HG03378 (cell line): ENCODE measurements at regions not wholly inside any gene's neighbourhood (a gene's known extent, or its start where the extent isn't known, plus 50 kb on each side); places are given as distances from the start of the nearest gene placed in this dataset.

Source experiments
- ATAC-seq: cut with Tn5 transposase; IDR thresholded peaks from one replicate; pipeline ENCODE4 v1.9.1; 2021; ENCODE audit warnings: mild to moderate bottlenecking, moderate library complexity; ENCODE audit not compliant: unreplicated experiment

DNA sequence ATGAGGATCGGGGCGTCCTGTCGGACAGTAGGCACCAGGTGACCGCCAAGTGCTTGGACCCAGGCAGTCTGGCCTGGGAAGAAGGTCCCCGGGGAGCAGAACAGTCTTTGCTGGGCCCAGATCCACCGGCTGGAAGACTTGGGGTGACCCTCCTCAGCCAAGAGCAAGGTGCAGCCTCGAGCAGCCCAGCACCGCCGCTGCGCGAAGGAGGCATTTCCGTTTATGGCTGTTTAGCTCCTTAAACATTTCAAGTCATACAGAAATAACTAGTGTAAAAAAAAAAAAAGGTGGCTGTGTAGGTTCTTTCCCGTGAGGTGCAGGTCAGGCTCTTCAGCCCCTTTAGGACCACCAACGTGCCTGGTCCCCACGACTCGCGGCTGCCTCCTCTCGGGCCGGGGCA lies 370.2 kb downstream of the CMPK2 start:
- no peak for ATAC-seq

DNA sequence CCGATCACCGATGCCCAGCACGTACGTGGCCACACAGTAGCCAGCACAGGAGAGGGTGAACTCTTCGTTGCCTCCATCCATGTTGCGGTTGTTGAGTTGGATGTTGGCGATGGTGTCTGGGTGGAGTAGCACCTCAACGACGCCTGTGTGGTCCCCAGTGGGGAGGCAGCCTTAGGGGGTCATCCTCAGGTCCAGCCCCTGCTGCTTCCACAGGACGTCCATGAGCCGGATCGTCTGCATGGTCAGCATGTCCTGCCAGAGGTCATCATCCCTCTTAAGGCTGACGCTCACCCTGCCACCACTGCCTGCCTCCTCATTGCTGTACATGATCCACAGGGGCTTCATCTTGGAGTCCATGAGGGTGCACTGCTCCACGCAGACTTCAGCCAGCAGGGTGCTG lies 369.3 kb downstream of the CMPK2 start:
- no peak for ATAC-seq

DNA sequence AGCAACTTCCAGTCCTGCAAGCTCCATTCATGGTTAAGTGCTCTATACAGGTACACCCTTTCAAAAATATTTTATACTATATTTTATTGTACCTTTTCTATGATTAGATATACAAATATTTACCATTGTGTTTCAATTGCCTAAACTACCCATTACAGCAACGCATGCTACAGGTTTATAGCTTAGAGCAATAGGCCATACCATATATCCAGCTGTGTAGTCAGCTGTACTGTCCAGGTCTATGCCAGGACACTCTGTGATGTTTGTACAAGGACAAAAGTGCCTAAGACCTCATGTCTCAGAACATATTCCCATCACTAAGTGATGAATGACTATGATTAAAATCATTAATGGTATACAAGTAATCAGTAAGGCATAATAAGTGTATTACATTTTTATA lies 368.7 kb downstream of the CMPK2 start:
- no peak for ATAC-seq

DNA sequence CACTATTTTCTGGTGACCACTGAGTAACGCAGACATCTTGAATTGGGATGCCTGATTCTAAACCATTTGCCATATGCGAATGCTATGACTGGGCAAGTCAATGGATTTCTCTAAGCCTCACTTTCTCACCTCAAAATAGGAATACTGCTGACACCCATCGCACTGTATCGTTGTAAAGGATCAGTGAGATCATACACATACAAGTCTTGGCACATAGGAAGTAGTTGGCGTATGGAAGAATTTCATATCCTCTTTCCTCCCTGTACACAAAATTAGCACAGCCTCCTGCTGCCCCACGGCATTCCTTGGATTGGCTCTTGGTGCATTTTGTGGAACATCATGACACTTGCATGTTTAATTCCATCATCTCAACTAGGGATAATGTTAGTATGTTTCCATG lies 366.9 kb downstream of the CMPK2 start:
- no peak for ATAC-seq

DNA sequence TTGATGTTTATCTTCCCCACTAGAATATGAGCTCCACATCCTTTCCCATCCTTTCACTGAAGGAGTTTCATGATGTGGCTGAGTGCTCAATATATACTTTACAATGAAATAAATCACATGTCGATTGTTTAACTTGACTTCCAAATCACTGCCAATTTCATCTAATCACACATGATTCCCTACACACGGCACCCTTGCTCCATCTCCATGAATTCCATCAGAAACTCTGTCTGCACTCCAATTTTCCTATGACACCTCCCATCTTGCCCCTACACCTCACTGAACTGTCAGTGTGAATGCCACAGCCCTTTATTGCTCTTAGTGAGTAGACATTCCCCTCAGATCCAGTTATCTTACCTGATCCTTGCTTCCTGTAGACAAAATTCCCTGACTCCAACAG lies 366.0 kb downstream of the CMPK2 start:
- ATAC-seq: no peak

DNA sequence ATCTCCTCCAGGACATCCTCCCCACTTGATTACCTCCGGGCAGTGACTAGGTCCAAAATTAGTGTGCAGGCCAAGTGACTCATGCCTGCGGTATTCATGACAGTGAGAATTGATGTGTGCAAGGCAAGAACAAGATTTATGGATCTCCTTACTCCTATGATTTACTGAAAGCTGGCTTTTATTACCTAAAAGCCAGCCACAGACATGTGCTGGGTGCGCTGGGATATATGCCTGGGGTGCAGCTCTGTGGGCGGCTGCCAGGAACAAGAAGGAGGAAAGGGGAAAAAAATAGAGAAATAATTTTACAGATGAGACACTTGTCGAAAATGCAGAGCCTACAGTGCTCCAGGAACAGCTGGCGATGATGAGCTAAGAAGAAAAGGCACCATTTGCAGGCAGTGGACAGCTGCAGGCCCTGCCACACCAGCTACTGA lies 359.3 kb downstream of the CMPK2 start:
- no peak for ATAC-seq

DNA sequence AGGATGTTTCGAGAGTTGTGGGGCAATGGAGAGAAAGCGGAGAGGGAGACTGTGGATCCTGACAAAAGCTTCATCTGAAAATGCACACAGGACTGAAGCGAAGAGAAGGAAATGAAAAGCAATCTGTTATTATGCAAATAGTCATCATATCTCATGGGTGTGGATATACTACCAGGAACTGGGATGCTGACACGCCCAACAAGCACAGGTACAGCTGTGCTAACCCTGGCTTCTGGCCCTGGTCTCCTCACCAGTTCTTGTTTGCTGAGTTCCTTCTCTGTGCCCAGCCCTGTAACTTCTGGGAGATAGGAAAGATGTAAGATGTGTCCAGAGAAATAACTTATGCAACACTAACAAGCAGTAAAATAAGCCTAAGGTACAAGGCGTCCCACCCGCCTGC lies 358.8 kb downstream of the CMPK2 start:
- ATAC-seq: no peak

DNA sequence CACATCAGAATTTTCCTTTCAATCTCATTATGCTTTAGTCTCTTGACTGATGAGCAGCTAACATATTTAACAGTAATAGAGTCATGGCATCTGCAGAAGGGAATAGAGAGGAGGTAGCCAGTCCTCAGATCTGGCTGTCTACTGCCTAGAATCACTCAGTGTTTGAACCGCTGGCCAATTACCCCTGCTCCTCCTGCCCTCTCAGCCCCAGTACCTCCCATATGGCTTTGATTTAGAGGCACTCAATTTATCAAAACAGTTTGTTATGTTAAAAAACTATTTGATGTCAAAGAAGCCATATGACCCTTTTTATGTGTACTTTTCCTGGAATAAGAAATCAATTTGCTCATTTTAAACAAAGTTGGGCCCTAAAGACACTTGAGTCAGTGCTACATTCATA lies 355.2 kb downstream of the CMPK2 start:
- ATAC-seq: no peak

DNA sequence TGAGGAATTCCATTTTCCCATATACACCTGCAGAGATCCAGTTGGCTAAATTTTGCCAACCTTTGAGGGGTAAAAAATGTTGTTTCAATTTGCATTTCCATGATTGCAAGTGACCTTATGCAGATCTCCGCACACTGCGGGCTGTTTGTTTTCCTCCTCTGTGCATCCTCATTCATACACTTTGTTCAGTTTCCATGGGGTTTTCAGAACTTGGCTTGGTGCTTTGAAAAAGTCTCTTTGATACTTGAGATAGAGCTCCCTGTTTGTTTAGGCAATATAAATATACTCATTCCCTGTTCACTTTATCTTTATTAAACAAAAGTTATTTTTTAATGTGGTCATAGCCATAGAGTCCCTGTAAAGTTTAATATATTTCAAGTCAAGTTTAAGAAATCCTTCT lies 353.1 kb downstream of the CMPK2 start:
- ATAC-seq: no peak

DNA sequence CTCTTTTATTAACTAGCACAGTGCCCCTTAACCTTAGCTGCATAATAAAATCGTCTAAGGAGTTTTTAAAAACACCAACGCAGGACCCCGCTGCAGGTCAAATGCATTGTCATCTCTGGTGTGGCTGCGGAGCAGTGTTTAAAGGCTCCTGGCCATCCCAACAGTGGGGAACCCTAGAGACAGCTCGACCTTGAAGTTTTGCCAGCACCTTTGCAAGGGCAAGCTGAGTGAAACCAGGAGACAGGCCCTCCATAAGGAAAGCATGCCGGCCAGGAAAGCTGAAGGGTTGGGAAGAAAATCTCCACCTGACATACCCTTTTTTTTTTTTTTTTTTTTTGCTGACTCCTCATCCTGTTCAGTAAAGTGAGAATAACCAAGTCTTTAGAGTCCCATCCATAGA lies 349.0 kb downstream of the CMPK2 start:
- ATAC-seq: no peak

DNA sequence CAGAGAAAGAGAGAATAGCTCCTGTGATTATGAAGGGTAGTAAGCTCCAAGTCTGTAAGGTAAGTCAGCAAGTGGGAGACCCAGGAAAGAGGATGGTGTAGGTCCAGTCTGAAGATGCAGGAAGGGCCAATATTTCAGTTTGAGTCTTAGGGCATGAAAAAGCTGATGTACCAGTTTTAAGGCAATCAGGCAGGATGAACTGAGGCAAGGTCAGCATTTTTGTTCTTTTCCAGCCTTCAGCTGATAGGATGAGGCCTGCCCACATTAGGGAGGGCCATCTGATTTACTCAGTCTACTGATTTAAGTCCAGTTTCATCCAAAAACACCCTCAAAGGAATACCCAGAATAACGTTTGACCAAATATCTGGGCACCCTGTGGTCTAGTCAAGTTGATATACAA lies 347.3 kb downstream of the CMPK2 start:
- no peak for ATAC-seq

DNA sequence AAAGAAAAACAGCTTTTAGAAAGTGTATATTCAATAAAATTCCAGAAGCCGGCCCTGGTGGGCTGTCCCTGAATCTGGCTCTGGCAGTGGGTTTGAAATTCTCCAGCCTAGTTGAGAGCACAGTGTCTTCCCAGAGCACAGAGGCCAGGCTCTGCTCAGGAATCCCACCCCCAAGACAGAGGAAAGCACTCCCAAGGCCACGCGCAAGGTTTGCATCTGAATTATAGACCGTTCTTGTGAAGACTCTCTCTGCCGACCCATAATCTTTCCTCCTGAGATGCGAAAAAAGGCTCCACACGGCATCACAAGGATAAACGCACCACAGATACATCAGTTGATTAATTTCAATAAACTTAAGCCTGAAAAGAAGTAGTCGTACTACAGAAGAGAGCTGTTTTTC lies 342.2 kb downstream of the CMPK2 start:
- no peak for ATAC-seq

DNA sequence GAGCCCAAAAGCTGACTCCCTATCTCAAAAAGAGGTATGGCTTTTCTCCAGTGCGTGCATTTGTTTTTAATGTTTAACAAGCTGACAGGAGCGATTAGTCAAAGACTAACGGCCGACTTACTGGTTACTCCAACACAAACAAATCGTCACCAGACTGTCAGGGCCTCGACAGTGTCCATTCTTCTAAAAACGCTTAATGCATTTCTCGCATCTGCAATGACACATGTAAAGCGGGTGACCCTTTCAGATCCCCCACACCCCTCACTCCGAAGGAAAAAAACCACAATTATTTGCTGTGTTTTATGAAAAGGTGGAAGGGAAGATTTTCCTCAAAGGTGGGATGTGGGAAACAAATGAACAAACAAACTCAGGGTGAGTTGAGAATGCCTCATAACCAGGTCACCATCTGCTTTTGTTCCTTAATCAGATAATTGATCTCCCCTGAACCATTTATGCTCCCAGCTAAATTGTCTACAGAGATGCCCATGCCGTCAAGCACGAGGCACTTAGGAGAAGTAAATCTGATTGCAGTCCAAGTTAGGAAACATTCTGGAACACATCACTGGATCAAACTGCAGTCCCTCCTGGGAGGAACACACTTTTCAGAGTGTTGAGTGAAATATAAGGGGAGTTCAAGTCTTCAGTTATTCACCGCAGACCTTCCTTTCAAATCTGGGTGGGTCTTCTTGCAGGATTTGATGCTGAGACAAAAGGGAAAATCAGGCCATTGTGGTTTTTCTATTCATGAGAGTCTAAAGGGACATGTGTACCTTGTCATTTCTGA lies 340.8 kb downstream of the CMPK2 start:
- ATAC-seq: no peak

DNA sequence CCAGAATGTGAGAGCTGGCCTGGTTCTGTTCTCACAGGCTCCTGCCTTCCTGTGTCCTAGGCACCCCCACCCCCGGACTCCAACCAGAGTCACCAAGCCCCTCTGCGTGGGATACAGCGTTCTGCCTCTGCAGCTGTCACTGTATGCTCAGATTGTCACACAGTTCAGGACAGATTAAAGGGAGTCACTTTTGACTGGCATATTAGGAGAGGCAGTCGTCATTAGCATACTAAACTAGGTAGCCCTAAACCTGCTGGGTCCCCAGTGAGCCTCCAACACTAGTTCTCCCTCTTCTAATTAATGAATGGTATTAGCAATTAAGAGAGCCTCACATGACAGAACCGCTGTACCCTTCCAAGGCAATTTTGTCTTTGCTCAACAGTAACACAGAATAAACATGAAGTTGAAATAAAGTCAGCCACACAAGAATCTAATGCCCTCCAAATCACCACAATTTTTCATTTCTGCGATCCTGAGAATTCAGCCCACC lies 340.2 kb downstream of the CMPK2 start:
- no peak for ATAC-seq

DNA sequence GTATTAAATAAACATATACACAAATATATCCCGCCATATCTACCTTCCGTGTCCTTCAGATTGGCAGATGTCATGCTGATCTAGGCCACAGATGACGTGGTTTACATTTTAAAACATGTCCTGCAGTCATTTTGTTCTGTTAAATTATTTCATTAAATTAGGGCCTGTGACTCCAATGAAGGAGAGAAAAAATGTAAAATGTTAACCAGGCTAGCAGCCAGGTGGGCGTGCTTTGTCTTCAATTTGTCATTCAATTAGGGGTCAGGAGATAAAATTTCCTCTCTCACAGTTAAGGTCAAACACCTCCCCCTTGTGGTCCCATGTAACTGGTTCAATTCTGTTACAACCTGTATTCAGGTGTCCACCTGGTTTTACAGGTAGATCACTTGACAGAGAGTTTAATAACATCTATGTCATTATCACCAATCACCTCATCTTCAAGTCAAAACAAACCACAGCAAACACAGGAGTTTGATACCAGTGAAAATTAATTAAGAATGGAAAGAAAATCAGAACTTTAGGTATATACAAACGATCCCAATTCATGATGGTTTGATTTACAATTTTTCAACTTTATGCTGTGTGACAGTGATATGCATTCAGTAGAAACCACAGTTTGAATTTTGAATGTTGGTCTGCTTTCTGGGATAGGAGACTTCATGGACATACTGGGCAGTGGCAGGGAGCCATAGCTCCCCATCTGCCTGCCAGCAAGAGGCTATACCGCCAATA lies 339.4 kb downstream of the CMPK2 start:
- ATAC-seq: no peak

DNA sequence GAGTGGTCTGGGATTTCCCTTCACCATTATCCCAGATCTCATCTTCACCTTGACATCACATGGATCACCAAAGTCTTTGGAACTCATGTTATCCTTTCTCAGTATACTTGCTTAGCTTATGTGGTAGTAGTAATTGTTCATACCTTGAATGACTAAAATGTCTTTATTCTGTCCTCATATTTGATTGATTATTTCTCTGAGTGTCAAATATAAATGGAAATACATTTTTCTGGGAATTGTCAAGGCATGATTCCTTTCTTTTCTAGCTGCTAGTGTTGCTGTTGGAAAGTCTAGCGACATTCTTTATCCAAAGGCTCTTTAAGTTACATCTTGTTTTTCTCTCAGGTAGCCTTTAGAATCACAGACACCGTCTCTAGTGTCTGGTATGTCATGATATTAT lies 334.4 kb downstream of the CMPK2 start:
- ATAC-seq: no peak

DNA sequence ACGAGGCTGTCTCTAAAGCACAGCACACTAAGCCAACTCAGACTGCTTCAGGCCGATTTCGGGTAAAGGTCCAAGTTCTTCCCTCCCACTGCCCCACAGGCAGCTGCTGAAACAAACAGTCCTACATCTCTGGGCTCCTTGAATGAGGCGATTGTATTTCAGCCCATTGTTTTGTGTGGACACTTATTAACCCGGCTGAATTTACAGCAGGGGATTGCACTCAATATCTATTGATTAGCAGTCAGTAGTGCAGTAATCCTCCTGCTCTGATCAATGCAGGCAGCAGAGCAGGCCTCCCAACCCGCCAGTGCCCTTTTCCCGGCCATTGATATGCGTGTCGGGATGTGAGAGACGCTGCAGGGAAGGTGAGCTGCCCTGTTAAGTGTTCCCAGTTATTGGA lies 330.1 kb downstream of the CMPK2 start:
- no peak for ATAC-seq

DNA sequence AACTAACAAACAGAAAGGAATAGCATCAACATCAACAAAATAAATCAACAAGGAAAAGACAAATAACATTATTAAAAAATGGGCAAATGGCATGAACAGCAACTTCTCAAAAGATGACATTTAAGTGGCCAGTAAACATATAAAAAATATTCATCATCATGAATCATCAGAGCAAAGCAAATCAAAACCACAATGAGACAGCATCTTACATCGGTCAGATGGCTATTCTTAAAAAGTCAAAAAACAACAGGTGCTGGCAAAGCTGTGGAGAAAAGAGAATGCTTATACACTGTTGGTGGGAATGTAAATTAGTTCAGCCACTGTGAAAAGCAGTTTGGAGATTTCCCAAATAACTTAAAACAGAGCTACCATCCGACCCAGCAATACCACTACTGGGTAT lies 327.1 kb downstream of the CMPK2 start:
- no peak for ATAC-seq

DNA sequence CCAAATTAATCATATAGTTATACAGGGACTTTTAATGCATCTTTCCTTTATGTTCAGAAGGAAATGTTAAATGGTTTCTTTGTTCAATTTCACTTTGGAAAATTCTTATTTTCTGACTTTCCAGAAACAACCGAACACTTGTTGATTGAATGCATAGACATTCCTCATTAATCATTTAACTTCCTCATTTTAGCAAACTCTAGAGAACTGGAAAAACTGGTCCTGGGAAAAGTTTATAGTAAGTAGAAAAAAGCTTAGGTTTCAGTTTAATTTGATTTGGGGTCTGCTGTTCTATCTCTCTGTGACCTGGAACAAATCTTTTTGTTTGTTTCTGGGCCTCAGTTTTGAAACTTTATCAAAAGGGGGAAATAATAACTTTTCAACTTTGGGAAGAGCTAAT lies 320.4 kb downstream of the CMPK2 start:
- no peak for ATAC-seq

DNA sequence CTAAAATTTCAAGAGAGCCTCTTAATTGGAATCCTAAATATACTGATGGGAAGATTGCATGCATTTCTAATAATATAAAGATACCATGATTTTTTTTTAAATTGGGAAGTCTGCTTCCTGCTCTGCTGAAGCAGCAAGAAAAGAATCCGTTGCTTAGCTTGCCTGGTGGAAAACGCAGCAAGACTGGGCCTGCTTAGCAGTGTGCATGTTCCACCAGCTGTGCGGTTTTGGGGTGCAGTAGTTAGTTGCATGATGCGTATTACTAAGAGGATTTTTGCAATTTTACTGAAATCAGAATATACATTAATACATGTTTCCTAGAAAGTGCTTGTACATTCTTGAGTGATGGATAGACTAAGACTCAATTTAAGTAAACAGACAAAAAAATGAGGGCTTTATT lies 319.9 kb downstream of the CMPK2 start:
- no peak for ATAC-seq

DNA sequence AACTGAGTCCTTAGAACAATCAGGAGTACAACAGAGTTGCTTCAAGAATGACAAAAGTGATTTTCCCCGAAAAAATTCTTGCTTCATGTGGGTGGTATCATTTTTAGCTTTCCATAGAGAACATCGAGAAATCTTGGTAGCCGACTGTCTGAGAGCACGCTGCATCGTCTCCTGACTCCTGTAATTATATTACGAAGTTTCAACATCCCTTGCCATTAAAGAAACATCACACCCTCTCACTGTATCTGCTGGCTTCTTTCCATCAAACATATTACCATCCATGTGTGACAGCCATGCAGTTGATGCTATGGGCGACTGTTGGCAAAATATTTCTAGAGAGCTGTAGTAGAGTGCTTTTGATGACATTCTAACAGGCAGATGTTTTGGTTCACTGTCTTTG lies 311.2 kb downstream of the CMPK2 start:
- no peak for ATAC-seq

DNA sequence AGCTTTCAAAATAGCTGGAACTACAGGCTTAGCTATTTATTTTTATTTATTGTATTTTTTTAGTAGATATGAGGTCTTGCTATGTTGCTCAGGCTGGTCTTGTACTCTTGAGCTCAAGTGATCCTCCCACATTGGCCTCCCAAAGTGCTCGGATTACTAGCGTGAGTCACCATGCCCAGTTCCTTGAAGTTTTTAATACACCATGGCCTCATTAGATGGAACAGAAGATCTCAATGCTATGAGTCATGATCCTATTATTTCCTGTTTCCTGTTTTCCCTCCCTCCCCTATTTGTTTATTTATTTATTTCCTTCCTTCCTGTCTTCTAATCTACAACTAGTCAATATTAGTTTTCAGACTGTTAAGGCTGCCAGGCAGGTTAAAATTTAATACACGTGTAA lies 309.0 kb downstream of the CMPK2 start:
- ATAC-seq: no peak
